Stimulated activated CD4-positive, alpha-beta T cell treated with anti-CD3 and anti-CD28 coated beads, TNF-alpha, amount 100 ng/mL, for 48 hours (primary cell): ENCODE measurements at regions not wholly inside any gene's neighbourhood (a gene's known extent, or its start where the extent isn't known, plus 50 kb on each side); places are given as distances from the start of the nearest gene placed in this dataset.
"Not testable (repeated sequence)": the region's sequence is repeated elsewhere in the genome, so short reads cannot be mapped to it uniquely, and the experiment has no call there.

Source experiments
- DNase-seq, 3 donors: peaks; one replicate each; pipeline ENCODE4 v3.0.0-alpha.2; 2020; ENCODE audit warnings: low read depth in 3 of 3

GRCh38 chr13:24931450-24932251 is 164.3 kb upstream of the PABPC3 start:
- DNase-seq, result no peak

GRCh38 chr13:24933106-24934023 is 162.6 kb upstream of the PABPC3 start:
- DNase-seq, result not testable (repeated sequence)

- not testable (repeated sequence) for DNase-seq
Observed at GRCh38 chr13:24934024-24934385, 161.9 kb upstream of the PABPC3 start.

GRCh38 chr13:24938966-24939365 is 157.0 kb upstream of the PABPC3 start:
- DNase-seq, result no peak

- not testable (repeated sequence) for DNase-seq
Observed at GRCh38 chr13:24941023-24941713, 154.8 kb upstream of the PABPC3 start.

GRCh38 chr13:24943136-24943535 is 152.8 kb upstream of the PABPC3 start:
- no peak for DNase-seq

- not testable (repeated sequence) for DNase-seq
Observed at GRCh38 chr13:24944073-24944472, 151.9 kb upstream of the PABPC3 start.

GRCh38 chr13:24948977-24949376 is 147.0 kb upstream of the PABPC3 start:
- not testable (repeated sequence) for DNase-seq

- not testable (repeated sequence) for DNase-seq
Observed at GRCh38 chr13:24950611-24951010, 145.3 kb upstream of the PABPC3 start.

- DNase-seq, result not testable (repeated sequence)
Observed at GRCh38 chr13:24967970-24968369, 128.0 kb upstream of the PABPC3 start.

- not testable (repeated sequence) for DNase-seq
Observed at GRCh38 chr13:24968416-24968815, 127.5 kb upstream of the PABPC3 start.

- DNase-seq, result not testable (repeated sequence)
Observed at GRCh38 chr13:24973102-24973501, 122.8 kb upstream of the PABPC3 start.

GRCh38 chr13:24981181-24981803 is 114.6 kb upstream of the PABPC3 start:
- DNase-seq, result not testable (repeated sequence)

- no peak for DNase-seq
Observed at GRCh38 chr13:24982333-24982999, 113.5 kb upstream of the PABPC3 start.

GRCh38 chr13:24983094-24983493 is 112.8 kb upstream of the PABPC3 start:
- no peak for DNase-seq

GRCh38 chr13:24984134-24984533 is 111.8 kb upstream of the PABPC3 start:
- DNase-seq, result no peak

GRCh38 chr13:24985107-24985506 is 110.8 kb upstream of the PABPC3 start:
- DNase-seq, result no peak

GRCh38 chr13:24985896-24986295 is 110.0 kb upstream of the PABPC3 start:
- DNase-seq, result no peak

GRCh38 chr13:24986826-24987225 is 109.1 kb upstream of the PABPC3 start:
- no peak for DNase-seq

- DNase-seq, result not testable (repeated sequence)
Observed at GRCh38 chr13:24989959-24990358, 106.0 kb upstream of the PABPC3 start.

GRCh38 chr13:24992946-24993345 is 103.0 kb upstream of the PABPC3 start:
- not testable (repeated sequence) for DNase-seq
